ENCODE measurements at regions not wholly inside any gene's neighbourhood (a gene's known extent, or its start where the extent isn't known, plus 50 kb on each side); places are given as distances from the start of the nearest gene placed in this dataset.

GRCh38 chrX:146090732-146091131 lies 273.1 kb downstream of the SLITRK2 start:
- TF ChIP-seq, protein P1, sequence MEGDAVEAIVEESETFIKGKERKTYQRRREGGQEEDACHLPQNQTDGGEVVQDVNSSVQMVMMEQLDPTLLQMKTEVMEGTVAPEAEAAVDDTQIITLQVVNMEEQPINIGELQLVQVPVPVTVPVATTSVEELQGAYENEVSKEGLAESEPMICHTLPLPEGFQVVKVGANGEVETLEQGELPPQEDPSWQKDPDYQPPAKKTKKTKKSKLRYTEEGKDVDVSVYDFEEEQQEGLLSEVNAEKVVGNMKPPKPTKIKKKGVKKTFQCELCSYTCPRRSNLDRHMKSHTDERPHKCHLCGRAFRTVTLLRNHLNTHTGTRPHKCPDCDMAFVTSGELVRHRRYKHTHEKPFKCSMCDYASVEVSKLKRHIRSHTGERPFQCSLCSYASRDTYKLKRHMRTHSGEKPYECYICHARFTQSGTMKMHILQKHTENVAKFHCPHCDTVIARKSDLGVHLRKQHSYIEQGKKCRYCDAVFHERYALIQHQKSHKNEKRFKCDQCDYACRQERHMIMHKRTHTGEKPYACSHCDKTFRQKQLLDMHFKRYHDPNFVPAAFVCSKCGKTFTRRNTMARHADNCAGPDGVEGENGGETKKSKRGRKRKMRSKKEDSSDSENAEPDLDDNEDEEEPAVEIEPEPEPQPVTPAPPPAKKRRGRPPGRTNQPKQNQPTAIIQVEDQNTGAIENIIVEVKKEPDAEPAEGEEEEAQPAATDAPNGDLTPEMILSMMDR (conservative IDR thresholded peaks at IDR 0.05; ENCODE audit: low read length): no peak
- no peak for TF ChIP-seq EZH2phosphoT487 (IDR thresholded peaks at IDR 0.05; ENCODE audit: borderline replicate concordance)
